ENCODE measurements at regions not wholly inside any gene's neighbourhood (a gene's known extent, or its start where the extent isn't known, plus 50 kb on each side); places are given as distances from the start of the nearest gene placed in this dataset.
A peak's percentile ranks its signal among the peaks of the same experiment; 100 is the strongest.

- H3K36me3 Mint-ChIP-seq (ENCODE audit: low read depth): peaks cover 3% of the 10 kb centered on the region
- peaks cover 5% of the 10 kb centered on the region for H3K9me3 Mint-ChIP-seq
- peak overlapping the region in 1 of 3 experiments; percentile 41 for H3K27ac Mint-ChIP-seq
- no peak overlapping the region for H3K4me3 Mint-ChIP-seq
- H3K27me3 Mint-ChIP-seq (ENCODE audit: low read depth): no peaks in the 10 kb centered on the region
- no peak for TF ChIP-seq CTCF (IDR thresholded peaks at IDR 0.05; ENCODE audit: unreplicated experiment in 3 of 3)
- H3K4me1 Mint-ChIP-seq: peaks cover 30% of the 10 kb centered on the region
Observed at GRCh38 chr2:147524912-147525311, 319.9 kb upstream of the ACVR2A start.

DNA sequence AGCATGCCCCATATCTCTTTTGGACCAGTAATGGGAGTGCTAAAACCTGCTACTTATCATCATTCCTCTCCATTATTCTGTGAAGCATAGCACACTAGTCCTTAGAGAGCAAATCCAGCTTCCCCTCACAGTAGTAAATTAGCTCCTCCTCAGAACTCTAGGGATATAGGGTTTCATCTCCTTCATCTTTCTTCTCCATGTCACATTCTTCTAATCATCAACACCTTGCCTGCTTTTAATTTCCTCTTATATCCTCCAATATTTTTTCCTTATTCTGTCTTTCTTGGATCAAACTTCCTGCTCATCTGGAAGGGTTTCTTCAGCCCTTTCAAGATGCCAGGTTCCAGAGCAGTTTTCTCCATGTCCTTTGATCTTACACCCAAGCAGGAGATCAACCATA lies 321.4 kb upstream of the ACVR2A start:
- Mint-ChIP-seq H3K4me1 (peaks cover 19% of the 10 kb centered on the region), H3K27ac (no peak overlapping the region), H3K27me3 (ENCODE audit: low read depth) (no peaks in the 10 kb centered on the region), H3K4me3 (no peak overlapping the region), H3K36me3 (ENCODE audit: low read depth) (peaks cover 3% of the 10 kb centered on the region), H3K9me3 (peaks cover 11% of the 10 kb centered on the region)
- TF ChIP-seq CTCF (IDR thresholded peaks at IDR 0.05; ENCODE audit: unreplicated experiment in 3 of 3): no peak

- TF ChIP-seq CTCF (IDR thresholded peaks at IDR 0.05; ENCODE audit: unreplicated experiment in 3 of 3): no peak
- H3K9me3 Mint-ChIP-seq: peaks cover 14% of the 10 kb centered on the region
- H3K4me3 Mint-ChIP-seq: no peak overlapping the region
- H3K4me1 Mint-ChIP-seq: peaks cover 13% of the 10 kb centered on the region
- H3K36me3 Mint-ChIP-seq (ENCODE audit: low read depth): peaks cover 3% of the 10 kb centered on the region
- H3K27me3 Mint-ChIP-seq (ENCODE audit: low read depth): no peaks in the 10 kb centered on the region
- H3K27ac Mint-ChIP-seq: no peak overlapping the region
Observed at GRCh38 chr2:147521936-147522335, 322.9 kb upstream of the ACVR2A start.

GRCh38 chr2:147520817-147521216 lies 324.0 kb upstream of the ACVR2A start:
- Mint-ChIP-seq H3K4me3 (no peak overlapping the region), H3K27ac (no peak overlapping the region), H3K9me3 (peaks cover 16% of the 10 kb centered on the region), H3K4me1 (peaks cover 13% of the 10 kb centered on the region), H3K27me3 (ENCODE audit: low read depth) (no peaks in the 10 kb centered on the region), H3K36me3 (ENCODE audit: low read depth) (peaks cover 3% of the 10 kb centered on the region)
- no peak for TF ChIP-seq CTCF (IDR thresholded peaks at IDR 0.05; ENCODE audit: unreplicated experiment in 3 of 3)

DNA sequence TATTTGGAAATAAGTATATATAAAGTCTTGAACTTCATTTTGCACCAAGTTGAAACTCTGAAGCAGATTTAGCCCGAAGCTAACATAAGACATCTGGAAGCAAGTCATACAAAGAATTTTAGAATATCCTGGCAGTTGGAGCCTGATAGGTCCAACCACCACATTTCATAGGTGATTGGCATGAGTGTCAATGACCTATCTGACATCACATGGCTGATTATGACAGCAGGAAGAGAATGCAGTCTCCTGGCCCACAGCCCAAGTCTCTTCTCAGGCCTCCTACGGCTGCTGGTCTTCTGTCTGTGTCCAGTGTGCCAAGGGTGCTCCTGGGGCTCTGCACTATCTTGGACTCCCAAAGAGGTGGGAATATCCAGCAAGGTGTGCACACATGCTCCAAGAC lies 325.7 kb upstream of the ACVR2A start:
- no peak overlapping the region for H3K27ac Mint-ChIP-seq
- H3K36me3 Mint-ChIP-seq (ENCODE audit: low read depth): peaks cover 3% of the 10 kb centered on the region
- H3K9me3 Mint-ChIP-seq: peaks cover 21% of the 10 kb centered on the region
- peaks cover 11% of the 10 kb centered on the region for H3K4me1 Mint-ChIP-seq
- no peaks in the 10 kb centered on the region for H3K27me3 Mint-ChIP-seq (ENCODE audit: low read depth)
- no peak for TF ChIP-seq CTCF (IDR thresholded peaks at IDR 0.05; ENCODE audit: unreplicated experiment in 3 of 3)
- no peak overlapping the region for H3K4me3 Mint-ChIP-seq

DNA sequence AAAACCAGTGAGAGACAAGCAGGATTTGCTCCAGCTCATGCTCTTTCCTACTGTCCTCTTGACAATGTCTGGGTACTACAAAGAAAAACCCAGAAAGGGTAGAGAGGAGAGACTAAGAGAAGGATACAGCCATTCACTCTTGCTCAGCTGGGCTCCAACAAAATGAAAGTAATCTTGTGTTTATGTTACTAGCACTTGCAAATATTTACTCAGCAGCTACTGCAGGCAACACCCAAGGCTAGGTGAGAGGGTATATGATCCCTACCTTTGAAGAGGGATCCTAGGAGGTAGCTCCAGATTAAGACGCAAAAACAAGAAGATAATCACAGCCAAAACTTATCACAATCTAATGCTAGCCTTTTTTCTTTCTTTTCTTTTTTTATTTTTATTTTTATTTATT lies 329.6 kb upstream of the ACVR2A start:
- H3K4me1 Mint-ChIP-seq: peaks cover 37% of the 10 kb centered on the region
- TF ChIP-seq CTCF (IDR thresholded peaks at IDR 0.05; ENCODE audit: unreplicated experiment in 3 of 3): no peak

More for the DNA sequence above, 329.6 kb upstream of the ACVR2A start:
- H3K27me3 Mint-ChIP-seq (ENCODE audit: low read depth): no peaks in the 10 kb centered on the region
- H3K27ac Mint-ChIP-seq: peak overlapping the region in 1 of 3 experiments; percentile 85
- H3K9me3 Mint-ChIP-seq: peaks cover 16% of the 10 kb centered on the region
- H3K4me3 Mint-ChIP-seq: no peak overlapping the region
- H3K36me3 Mint-ChIP-seq (ENCODE audit: low read depth): no peaks in the 10 kb centered on the region
